ENCODE measurements at regions not wholly inside any gene's neighbourhood (a gene's known extent, or its start where the extent isn't known, plus 50 kb on each side); places are given as distances from the start of the nearest gene placed in this dataset.

GRCh38 chr6:133590814-133591213, 298.1 kb upstream of the TCF21 start:
- CTCF ChIA-PET, result interaction anchor here (0.7 kb wide), 1 partner anchor 14 kb away, joined by 3 read pairs; no protein-coding TSS in a partner anchor
- Histone ChIP-seq H3K4me3 (ENCODE audit: low read depth in 2 of 2, low read length in 1 of 2) (no peak overlapping the region), H3K4me2 (no peak overlapping the region), H3K9me2 (no peaks in the 10 kb centered on the region), H3K79me2 (ENCODE audit: insufficient read depth) (no peaks in the 10 kb centered on the region), H3K9me3 (no peaks in the 10 kb centered on the region), H3F3A (replicated peaks; ENCODE audit: insufficient read depth) (no peaks in the 10 kb centered on the region), H2AFZ (ENCODE audit: low read depth) (no peak overlapping the region), H3K36me3 (replicated peaks in 1 of 2; ENCODE audit: control insufficient read depth in 1 of 2, insufficient read depth in 2 of 2, low read length in 1 of 2) (no peaks in the 10 kb centered on the region), H3K27ac (ENCODE audit: low read depth in 2 of 2, low read length in 1 of 2) (no peak overlapping the region), H3K9ac (no peak overlapping the region), H3K27me3 (ENCODE audit: insufficient read depth) (no peaks in the 10 kb centered on the region; the same call in 1 of the 2 replicates), H4K20me1 (ENCODE audit: insufficient read depth) (no peaks in the 10 kb centered on the region), H3K4me1 (ENCODE audit: control insufficient read depth in 1 of 2, insufficient read depth in 2 of 2, low read depth in 1 of 2, low read length in 1 of 2) (no peaks in the 10 kb centered on the region)
- POLR2A ChIA-PET, result no interaction called here
- 9% methylated on average over 3 of the region's 3 CpGs for WGBS (ENCODE audit: low lambda C conversion rate)
- TF ChIP-seq RFX5 (IDR thresholded peaks at IDR 0.05; ENCODE audit: low read length), result no peak
- no peak for TF ChIP-seq FOSL2 (IDR thresholded peaks at IDR 0.05; ENCODE audit: borderline replicate concordance, low read depth)
- TF ChIP-seq FOXM1 (IDR thresholded peaks at IDR 0.05; ENCODE audit: low read depth), result no peak
- TF ChIP-seq POLR2AphosphoS5 (IDR thresholded peaks at IDR 0.05; ENCODE audit: low read depth, low read length), result no peak
- no peak for TF ChIP-seq ELF1 (IDR thresholded peaks at IDR 0.05)
- TF ChIP-seq YY1 (IDR thresholded peaks at IDR 0.05; ENCODE audit: low read depth), result no peak
- TF ChIP-seq CTCF (IDR thresholded peaks at IDR 0.05), result no peak
- no peak for TF ChIP-seq TEAD4 (IDR thresholded peaks at IDR 0.05; ENCODE audit: borderline replicate concordance, insufficient read depth)
- no peak for TF ChIP-seq SIN3A (IDR thresholded peaks at IDR 0.05; ENCODE audit: borderline replicate concordance, low read depth, low read length)
- no peak for TF ChIP-seq CHD2 (IDR thresholded peaks at IDR 0.05; ENCODE audit: low read length, partially characterized antibody)
- no peak for TF ChIP-seq REST (IDR thresholded peaks at IDR 0.05; ENCODE audit: low read depth, low read length)
- TF ChIP-seq IRF3 (IDR thresholded peaks at IDR 0.05; ENCODE audit: low read depth, low read length), result no peak
- no peak for TF ChIP-seq ZBTB33 (IDR thresholded peaks at IDR 0.05; ENCODE audit: borderline replicate concordance, low read depth)
- no peak for TF ChIP-seq RAD21 (IDR thresholded peaks at IDR 0.05; ENCODE audit: low read length)
- TF ChIP-seq GABPA (IDR thresholded peaks at IDR 0.05; ENCODE audit: low read depth), result no peak
- no peak for DNase-seq
